Gastroesophageal sphincter (tissue), 3 donors: ENCODE measurements at regions not wholly inside any gene's neighbourhood (a gene's known extent, or its start where the extent isn't known, plus 50 kb on each side); places are given as distances from the start of the nearest gene placed in this dataset.

Experiments used
- POLR2A ChIP-seq, 2 donors: fragments of 450-650 bp; IDR thresholded peaks; one replicate each; pipeline ENCODE4 v1.6.1; 2017; ENCODE audit warnings: antibody characterized with exemption in 2 of 2, mild to moderate bottlenecking in 2 of 2, moderate library complexity in 1 of 2
- TF ChIP-seq, protein P1 (sequence below), 4 experiments: fragments of 200-600 bp in 2 of 4; fragments of 450-650 bp in 2 of 4; sonication (generic) in 1 of 4; IDR thresholded peaks; one replicate each; pipeline ENCODE4 v1.5.1; 2017 to 2019; ENCODE audit warnings: antibody characterized with exemption in 4 of 4, mild to moderate bottlenecking in 2 of 4, moderate library complexity in 2 of 4

DNA sequence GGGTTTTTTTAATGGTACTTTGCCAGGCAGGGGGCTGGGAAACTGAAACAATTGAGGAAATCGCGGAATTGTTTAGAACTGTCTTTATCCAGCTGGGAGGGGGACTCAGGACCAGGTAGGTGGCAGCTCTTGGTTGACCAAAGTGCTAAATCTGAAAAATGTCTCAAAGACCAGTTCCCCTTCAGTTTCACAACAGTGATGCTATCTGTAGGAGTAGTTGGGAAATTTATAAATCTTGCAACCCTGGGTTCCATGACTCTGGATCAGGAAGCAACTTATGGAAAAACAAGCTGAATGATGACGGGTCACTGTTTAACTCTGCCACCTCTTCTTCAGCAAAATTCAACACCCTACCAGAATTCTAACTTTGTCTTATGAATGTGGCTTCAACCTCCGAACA lies 99.7 kb downstream of the FAM50B start:
- TF ChIP-seq, protein P1, sequence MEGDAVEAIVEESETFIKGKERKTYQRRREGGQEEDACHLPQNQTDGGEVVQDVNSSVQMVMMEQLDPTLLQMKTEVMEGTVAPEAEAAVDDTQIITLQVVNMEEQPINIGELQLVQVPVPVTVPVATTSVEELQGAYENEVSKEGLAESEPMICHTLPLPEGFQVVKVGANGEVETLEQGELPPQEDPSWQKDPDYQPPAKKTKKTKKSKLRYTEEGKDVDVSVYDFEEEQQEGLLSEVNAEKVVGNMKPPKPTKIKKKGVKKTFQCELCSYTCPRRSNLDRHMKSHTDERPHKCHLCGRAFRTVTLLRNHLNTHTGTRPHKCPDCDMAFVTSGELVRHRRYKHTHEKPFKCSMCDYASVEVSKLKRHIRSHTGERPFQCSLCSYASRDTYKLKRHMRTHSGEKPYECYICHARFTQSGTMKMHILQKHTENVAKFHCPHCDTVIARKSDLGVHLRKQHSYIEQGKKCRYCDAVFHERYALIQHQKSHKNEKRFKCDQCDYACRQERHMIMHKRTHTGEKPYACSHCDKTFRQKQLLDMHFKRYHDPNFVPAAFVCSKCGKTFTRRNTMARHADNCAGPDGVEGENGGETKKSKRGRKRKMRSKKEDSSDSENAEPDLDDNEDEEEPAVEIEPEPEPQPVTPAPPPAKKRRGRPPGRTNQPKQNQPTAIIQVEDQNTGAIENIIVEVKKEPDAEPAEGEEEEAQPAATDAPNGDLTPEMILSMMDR (IDR thresholded peaks at IDR 0.05) = no peak
- no peak for TF ChIP-seq POLR2A (IDR thresholded peaks at IDR 0.05)
